ENCODE measurements at regions not wholly inside any gene's neighbourhood (a gene's known extent, or its start where the extent isn't known, plus 50 kb on each side); places are given as distances from the start of the nearest gene placed in this dataset.

- TF ChIP-seq CTCF (IDR thresholded peaks at IDR 0.05) (no peak), POLR2A (IDR thresholded peaks at IDR 0.05) (no peak), EP300 (IDR thresholded peaks at IDR 0.05) (no peak)
These were observed 61.4 kb upstream of the ST8SIA2 start for GRCh38 chr15:92332125-92332899.
